ENCODE measurements at regions not wholly inside any gene's neighbourhood (a gene's known extent, or its start where the extent isn't known, plus 50 kb on each side); places are given as distances from the start of the nearest gene placed in this dataset.

- ATAC-seq: peak; percentile 43
- Histone ChIP-seq H3K27me3 (ENCODE audit: control insufficient read depth in 2 of 2, insufficient read depth in 2 of 2, low read length in 2 of 2) (no peaks in the 10 kb centered on the region), H3K4me3 (ENCODE audit: low read length) (no peak overlapping the region), H3K9me3 (ENCODE audit: control insufficient read depth in 2 of 3, low read length in 3 of 3) (no peaks in the 10 kb centered on the region), H3K36me3 (ENCODE audit: control insufficient read depth in 2 of 3, insufficient read depth in 3 of 3, low read length in 3 of 3) (no peaks in the 10 kb centered on the region), H3K4me1 (ENCODE audit: control insufficient read depth in 2 of 2, insufficient read depth in 2 of 2, low read length in 2 of 2) (peaks cover 5 to 55% of the 10 kb centered on the region in 2 donors), H3K27ac (ENCODE audit: low read depth, low read length) (peak overlapping the region; percentile 26)
- intact Hi-C loops (cut with micrococcal nuclease): loop anchor here (1.0 to 2.0 kb wide), 4 partner anchors 40 to 475 kb away; partner anchors contain the start of gene ZPBP (in 1 of the 2)
- Mint-ChIP-seq H3K4me3 (peak overlapping the region; percentile 12 to 77 (median 64)), H3K27ac (peak overlapping the region; percentile 75 to 97 (median 89)), H3K36me3 (peaks cover 0 to 5% (median 0%) of the 10 kb centered on the region in 5 donors), H3K4me1 (peaks cover 48 to 77% (median 61%) of the 10 kb centered on the region in 7 donors), H3K27me3 (no peaks in the 10 kb centered on the region), H3K9me3 (peaks cover 0 to 5% (median 0%) of the 10 kb centered on the region in 11 donors)
- ChIA-PET CTCF (interaction anchor here (0.7 to 10.2 kb wide), 21 partner anchors 10 to 264 kb away, joined by 3 to 181 read pairs (median 8); no protein-coding TSS in a partner anchor), POLR2A (interaction anchor here (0.9 to 16.5 kb wide), 10 partner anchors 57 to 175 kb away, joined by 3 to 416 read pairs (median 22); partner anchors contain the start of gene IKZF1)
- DNase-seq: peak in 7 of 9 donors; percentile 35 to 69 (median 43)
These were observed 99.9 kb upstream of the IKZF1 start for GRCh38 chr7:50204581-50204980.

DNA sequence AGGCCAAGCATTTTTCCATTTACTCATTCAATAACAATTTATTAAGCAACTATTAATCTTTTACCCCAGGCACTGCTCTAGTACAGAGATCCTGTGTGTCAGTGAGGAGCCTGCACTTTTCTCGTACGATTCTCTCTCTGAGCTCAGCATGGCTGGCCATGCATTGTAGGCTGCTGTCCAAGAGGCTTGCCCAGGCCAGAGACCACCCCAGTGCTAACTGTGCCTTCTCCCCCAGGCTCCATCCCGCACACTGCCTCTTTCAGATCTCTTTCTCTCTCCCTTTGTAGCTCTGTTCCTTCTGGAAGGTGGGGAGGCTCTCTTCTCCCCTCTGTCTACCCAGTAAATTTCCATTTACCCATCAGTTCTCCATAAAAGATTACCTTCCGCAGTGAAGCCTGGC, 101.0 kb upstream of the IKZF1 start:
- Mint-ChIP-seq H3K9me3 (peaks cover 0 to 5% (median 0%) of the 10 kb centered on the region in 11 donors), H3K36me3 (peaks cover 0 to 8% (median 0%) of the 10 kb centered on the region in 5 donors), H3K4me3 (no peak overlapping the region), H3K4me1 (peaks cover 48 to 68% (median 50%) of the 10 kb centered on the region in 7 donors), H3K27ac (peak overlapping the region in 7 of 9 donors; percentile 53 to 94 (median 86)), H3K27me3 (no peaks in the 10 kb centered on the region)
- Histone ChIP-seq H3K9me3 (ENCODE audit: control insufficient read depth in 2 of 3, low read length in 3 of 3) (no peaks in the 10 kb centered on the region), H3K36me3 (ENCODE audit: control insufficient read depth in 2 of 3, insufficient read depth in 3 of 3, low read length in 3 of 3) (no peaks in the 10 kb centered on the region), H3K27me3 (ENCODE audit: control insufficient read depth in 2 of 2, insufficient read depth in 2 of 2, low read length in 2 of 2) (no peaks in the 10 kb centered on the region), H3K27ac (ENCODE audit: low read depth, low read length) (no peak overlapping the region), H3K4me3 (ENCODE audit: low read length) (no peak overlapping the region), H3K4me1 (ENCODE audit: control insufficient read depth in 2 of 2, insufficient read depth in 2 of 2, low read length in 2 of 2) (peaks cover 5 to 47% of the 10 kb centered on the region in 2 donors)
- POLR2A ChIA-PET: interaction anchor here (0.7 to 16.5 kb wide), 7 partner anchors 9 to 215 kb away, joined by 3 to 416 read pairs (median 4); partner anchors contain the start of gene IKZF1
- intact Hi-C loops (cut with micrococcal nuclease): no loop called here
- ATAC-seq (no peak), DNase-seq (no peak)
- CTCF ChIA-PET: interaction anchor here (0.9 to 10.2 kb wide), 5 partner anchors 108 to 215 kb away, joined by 3 to 181 read pairs (median 8); no protein-coding TSS in a partner anchor

GRCh38 chr7:50202052-50202555, 102.4 kb upstream of the IKZF1 start:
- H3K9me3 ChIP-seq (ENCODE audit: control insufficient read depth in 2 of 3, low read length in 3 of 3): no peaks in the 10 kb centered on the region
- no peak for DNase-seq
- ChIA-PET CTCF (interaction anchor here (0.6 to 10.2 kb wide), 5 partner anchors 33 to 216 kb away, joined by 3 to 181 read pairs (median 8); no protein-coding TSS in a partner anchor), POLR2A (interaction anchor here (0.7 to 16.5 kb wide), 7 partner anchors 28 to 214 kb away, joined by 3 to 416 read pairs (median 4); partner anchors contain the start of gene IKZF1)
- Mint-ChIP-seq H3K9me3 (peaks cover 0 to 4% (median 0%) of the 10 kb centered on the region in 11 donors), H3K4me3 (no peak overlapping the region), H3K27ac (peak overlapping the region in 1 of 9 donors; percentile 86), H3K27me3 (no peaks in the 10 kb centered on the region), H3K36me3 (peaks cover 0 to 6% (median 0%) of the 10 kb centered on the region in 5 donors), H3K4me1 (peaks cover 35 to 54% (median 36%) of the 10 kb centered on the region in 7 donors)
- H3K27ac ChIP-seq (ENCODE audit: low read depth, low read length): no peak overlapping the region
- H3K4me1 ChIP-seq (ENCODE audit: control insufficient read depth in 2 of 2, insufficient read depth in 2 of 2, low read length in 2 of 2): peaks cover 5 to 33% of the 10 kb centered on the region in 2 donors
- H3K4me3 ChIP-seq (ENCODE audit: low read length): no peak overlapping the region
- no peak for ATAC-seq
- H3K27me3 ChIP-seq (ENCODE audit: control insufficient read depth in 2 of 2, insufficient read depth in 2 of 2, low read length in 2 of 2): no peaks in the 10 kb centered on the region
- H3K36me3 ChIP-seq (ENCODE audit: control insufficient read depth in 2 of 3, insufficient read depth in 3 of 3, low read length in 3 of 3): no peaks in the 10 kb centered on the region
- intact Hi-C loops (cut with micrococcal nuclease): no loop called here

- Histone ChIP-seq H3K9me3 (ENCODE audit: control insufficient read depth in 2 of 3, low read length in 3 of 3) (no peaks in the 10 kb centered on the region), H3K27me3 (ENCODE audit: control insufficient read depth in 2 of 2, insufficient read depth in 2 of 2, low read length in 2 of 2) (no peaks in the 10 kb centered on the region), H3K4me1 (ENCODE audit: control insufficient read depth in 2 of 2, insufficient read depth in 2 of 2, low read length in 2 of 2) (peaks cover 0 to 11% of the 10 kb centered on the region in 2 donors), H3K4me3 (ENCODE audit: low read length) (no peak overlapping the region), H3K36me3 (ENCODE audit: control insufficient read depth in 2 of 3, insufficient read depth in 3 of 3, low read length in 3 of 3) (no peaks in the 10 kb centered on the region), H3K27ac (ENCODE audit: low read depth, low read length) (no peak overlapping the region)
- Mint-ChIP-seq H3K27me3 (peaks cover 0 to 7% (median 0%) of the 10 kb centered on the region in 5 donors), H3K27ac (peak overlapping the region in 1 of 9 donors; percentile 65), H3K9me3 (no peaks in the 10 kb centered on the region), H3K36me3 (peaks cover 0 to 3% (median 0%) of the 10 kb centered on the region in 5 donors), H3K4me3 (no peak overlapping the region), H3K4me1 (peaks cover 13 to 32% (median 18%) of the 10 kb centered on the region in 7 donors)
- ATAC-seq: no peak
- DNase-seq: no peak
- POLR2A ChIA-PET: interaction anchor here (0.9 to 1.8 kb wide), 3 partner anchors 105 to 172 kb away, joined by 3 to 6 read pairs (median 5); partner anchors contain the start of gene IKZF1
- intact Hi-C loops (cut with micrococcal nuclease): no loop called here
- CTCF ChIA-PET: interaction anchor here (0.6 kb wide), 1 partner anchor 107 kb away, joined by 3 read pairs; no protein-coding TSS in a partner anchor
These were observed 104.7 kb upstream of the IKZF1 start for GRCh38 chr7:50199824-50200223.

- POLR2A ChIA-PET: interaction anchor here (1.1 kb wide), 1 partner anchor 211 kb away, joined by 3 read pairs; no protein-coding TSS in a partner anchor
- CTCF ChIA-PET: interaction anchor here (0.6 to 0.8 kb wide), 2 partner anchors 48 to 208 kb away, joined by 3 read pairs; no protein-coding TSS in a partner anchor
- H3K4me1 Mint-ChIP-seq: peaks cover 0 to 10% (median 0%) of the 10 kb centered on the region in 7 donors
- H3K9me3 ChIP-seq (ENCODE audit: control insufficient read depth in 2 of 3, low read length in 3 of 3): no peaks in the 10 kb centered on the region
- H3K27me3 ChIP-seq (ENCODE audit: control insufficient read depth in 2 of 2, insufficient read depth in 2 of 2, low read length in 2 of 2): no peaks in the 10 kb centered on the region
- H3K36me3 ChIP-seq (ENCODE audit: control insufficient read depth in 2 of 3, insufficient read depth in 3 of 3, low read length in 3 of 3): no peaks in the 10 kb centered on the region
- intact Hi-C loops (cut with micrococcal nuclease): no loop called here
- peaks cover 0 to 3% (median 0%) of the 10 kb centered on the region in 5 donors for H3K36me3 Mint-ChIP-seq
- no peak overlapping the region for H3K27ac ChIP-seq (ENCODE audit: low read depth, low read length)
- peaks cover 0 to 28% (median 0%) of the 10 kb centered on the region in 5 donors for H3K27me3 Mint-ChIP-seq
- DNase-seq (peak in 1 of 9 donors; percentile 74), ATAC-seq (no peak)
- H3K27ac Mint-ChIP-seq: peak overlapping the region in 2 of 9 donors; percentile 50 to 53
- no peak overlapping the region for H3K4me3 Mint-ChIP-seq
- no peaks in the 10 kb centered on the region for H3K4me1 ChIP-seq (ENCODE audit: control insufficient read depth in 2 of 2, insufficient read depth in 2 of 2, low read length in 2 of 2)
- H3K9me3 Mint-ChIP-seq: no peaks in the 10 kb centered on the region
- no peak overlapping the region for H3K4me3 ChIP-seq (ENCODE audit: low read length)
These were observed 104.5 kb upstream of the ZPBP start for GRCh38 chr7:50197549-50197948.

- ChIA-PET CTCF (interaction anchor here (0.8 kb wide), 1 partner anchor 209 kb away, joined by 3 read pairs; no protein-coding TSS in a partner anchor), POLR2A (interaction anchor here (0.9 kb wide), 1 partner anchor 171 kb away, joined by 3 read pairs; no protein-coding TSS in a partner anchor)
- Histone ChIP-seq H3K4me3 (ENCODE audit: low read length) (no peak overlapping the region), H3K27me3 (ENCODE audit: control insufficient read depth in 2 of 2, insufficient read depth in 2 of 2, low read length in 2 of 2) (no peaks in the 10 kb centered on the region), H3K4me1 (ENCODE audit: control insufficient read depth in 2 of 2, insufficient read depth in 2 of 2, low read length in 2 of 2) (no peaks in the 10 kb centered on the region), H3K27ac (ENCODE audit: low read depth, low read length) (no peak overlapping the region), H3K9me3 (ENCODE audit: control insufficient read depth in 2 of 3, low read length in 3 of 3) (no peaks in the 10 kb centered on the region), H3K36me3 (ENCODE audit: control insufficient read depth in 2 of 3, insufficient read depth in 3 of 3, low read length in 3 of 3) (no peaks in the 10 kb centered on the region)
- Mint-ChIP-seq H3K27ac (peak overlapping the region in 1 of 9 donors; percentile 50), H3K36me3 (peaks cover 0 to 3% (median 0%) of the 10 kb centered on the region in 5 donors), H3K4me1 (peaks cover 0 to 9% (median 0%) of the 10 kb centered on the region in 7 donors), H3K27me3 (peaks cover 0 to 33% (median 0%) of the 10 kb centered on the region in 5 donors), H3K9me3 (no peaks in the 10 kb centered on the region), H3K4me3 (no peak overlapping the region)
- no peak for DNase-seq
- no peak for ATAC-seq
- intact Hi-C loops (cut with micrococcal nuclease): no loop called here
These were observed 103.7 kb upstream of the ZPBP start for GRCh38 chr7:50196719-50197118.

All from naive thymus-derived CD4-positive, alpha-beta T cell (primary cell).